Breast epithelium (tissue), 3 donors: ENCODE measurements at regions not wholly inside any gene's neighbourhood (a gene's known extent, or its start where the extent isn't known, plus 50 kb on each side); places are given as distances from the start of the nearest gene placed in this dataset.

Experiments
- POLR2A ChIP-seq: fragments of 450-650 bp; IDR thresholded peaks from one replicate; pipeline ENCODE4 v1.6.1; 2016; ENCODE audit warnings: antibody characterized with exemption, mild to moderate bottlenecking, moderate library complexity
- POLR2AphosphoS5 ChIP-seq, 3 donors: sonication (generic); formaldehyde crosslinking; IDR thresholded peaks; one replicate each; pipeline ENCODE4 v1.6.1; 2017; ENCODE audit warnings: antibody characterized with exemption in 3 of 3
- TF ChIP-seq, protein P1 (sequence below), 3 donors: fragments of 450-650 bp; IDR thresholded peaks; one replicate each; pipeline ENCODE4 v1.5.1; 2016 to 2017; ENCODE audit warnings: antibody characterized with exemption in 3 of 3, mild to moderate bottlenecking in 3 of 3, moderate library complexity in 3 of 3

DNA sequence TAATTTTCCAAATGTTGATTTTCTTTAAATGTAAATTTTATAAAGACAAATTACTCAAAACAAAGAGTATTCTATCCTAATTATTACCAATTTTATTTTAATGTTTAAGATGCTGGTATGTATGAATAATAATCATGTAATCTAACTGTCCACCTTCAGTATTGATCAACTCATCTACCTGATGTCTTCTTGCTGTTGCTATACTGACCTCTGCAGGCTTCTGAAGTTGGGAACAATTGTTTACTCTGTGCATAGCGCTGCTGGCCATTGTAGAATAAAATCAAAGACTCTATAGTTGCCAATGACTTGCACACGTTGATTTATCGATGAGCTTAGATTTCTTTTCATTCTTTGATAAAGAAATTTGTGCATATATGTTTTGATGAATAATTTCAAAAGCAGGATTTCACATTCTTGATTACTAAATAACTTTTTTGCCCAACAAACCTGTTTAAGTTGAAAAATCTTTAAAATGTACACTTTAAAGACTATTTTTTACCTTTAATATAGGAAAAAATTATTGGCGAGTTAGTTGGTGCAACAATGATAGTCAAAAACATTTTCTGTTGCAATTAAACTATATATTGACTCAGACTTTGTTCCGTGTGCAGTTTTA, 282.3 kb downstream of the TFEC start:
- TF ChIP-seq, protein P1, sequence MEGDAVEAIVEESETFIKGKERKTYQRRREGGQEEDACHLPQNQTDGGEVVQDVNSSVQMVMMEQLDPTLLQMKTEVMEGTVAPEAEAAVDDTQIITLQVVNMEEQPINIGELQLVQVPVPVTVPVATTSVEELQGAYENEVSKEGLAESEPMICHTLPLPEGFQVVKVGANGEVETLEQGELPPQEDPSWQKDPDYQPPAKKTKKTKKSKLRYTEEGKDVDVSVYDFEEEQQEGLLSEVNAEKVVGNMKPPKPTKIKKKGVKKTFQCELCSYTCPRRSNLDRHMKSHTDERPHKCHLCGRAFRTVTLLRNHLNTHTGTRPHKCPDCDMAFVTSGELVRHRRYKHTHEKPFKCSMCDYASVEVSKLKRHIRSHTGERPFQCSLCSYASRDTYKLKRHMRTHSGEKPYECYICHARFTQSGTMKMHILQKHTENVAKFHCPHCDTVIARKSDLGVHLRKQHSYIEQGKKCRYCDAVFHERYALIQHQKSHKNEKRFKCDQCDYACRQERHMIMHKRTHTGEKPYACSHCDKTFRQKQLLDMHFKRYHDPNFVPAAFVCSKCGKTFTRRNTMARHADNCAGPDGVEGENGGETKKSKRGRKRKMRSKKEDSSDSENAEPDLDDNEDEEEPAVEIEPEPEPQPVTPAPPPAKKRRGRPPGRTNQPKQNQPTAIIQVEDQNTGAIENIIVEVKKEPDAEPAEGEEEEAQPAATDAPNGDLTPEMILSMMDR (IDR thresholded peaks at IDR 0.05) = no peak
- no peak for TF ChIP-seq POLR2A
- no peak for TF ChIP-seq POLR2AphosphoS5 (IDR thresholded peaks at IDR 0.05)
